ENCODE measurements at regions not wholly inside any gene's neighbourhood (a gene's known extent, or its start where the extent isn't known, plus 50 kb on each side); places are given as distances from the start of the nearest gene placed in this dataset.
"Not testable (repeated sequence)": the region's sequence is repeated elsewhere in the genome, so short reads cannot be mapped to it uniquely, and the experiment has no call there.

DNA sequence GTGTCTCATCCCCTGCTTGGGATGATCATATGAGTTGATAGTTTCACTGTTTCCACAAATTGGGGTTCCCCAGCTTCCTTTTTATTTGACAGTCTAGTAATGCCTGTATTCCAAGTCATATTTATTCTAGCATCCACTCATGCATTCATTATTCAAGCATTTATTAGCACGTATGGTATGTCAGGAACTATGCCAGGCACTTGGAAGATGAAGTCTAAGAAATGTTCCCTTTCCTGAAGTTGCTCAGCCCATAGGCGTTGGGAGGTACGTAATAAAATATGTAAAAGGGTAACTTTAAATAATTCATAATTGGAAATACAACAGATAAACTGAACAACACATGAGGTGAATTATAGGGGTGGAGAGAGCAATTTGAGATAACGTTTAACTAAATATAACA is 338.0 kb upstream of the MAF start:
- no peak for DNase-seq
- Mint-ChIP-seq H3K4me1 (peaks cover 22% of the 10 kb centered on the region), H3K36me3 (ENCODE audit: low read depth) (no peaks in the 10 kb centered on the region), H3K27me3 (ENCODE audit: insufficient read depth) (peaks cover 43% of the 10 kb centered on the region), H3K27ac (no peak overlapping the region), H3K4me3 (no peak overlapping the region), H3K9me3 (no peaks in the 10 kb centered on the region)
- Histone ChIP-seq H3K27ac (ENCODE audit: low read depth, low read length) (no peak overlapping the region), H3K4me3 (ENCODE audit: low read length) (no peak overlapping the region), H3K9me3 (ENCODE audit: control insufficient read depth, low read length) (no peaks in the 10 kb centered on the region), H3K36me3 (ENCODE audit: control insufficient read depth, insufficient read depth, low read length) (no peaks in the 10 kb centered on the region), H3K9ac (ENCODE audit: extremely low read depth, low read length, poor library complexity, severe bottlenecking) (no peak overlapping the region), H3K27me3 (ENCODE audit: control insufficient read depth, insufficient read depth, low read length, poor library complexity, severe bottlenecking) (peaks cover 67% of the 10 kb centered on the region), H3K4me1 (ENCODE audit: control insufficient read depth, insufficient read depth, low read length) (peaks cover 3% of the 10 kb centered on the region)
- TF ChIP-seq, protein P1, sequence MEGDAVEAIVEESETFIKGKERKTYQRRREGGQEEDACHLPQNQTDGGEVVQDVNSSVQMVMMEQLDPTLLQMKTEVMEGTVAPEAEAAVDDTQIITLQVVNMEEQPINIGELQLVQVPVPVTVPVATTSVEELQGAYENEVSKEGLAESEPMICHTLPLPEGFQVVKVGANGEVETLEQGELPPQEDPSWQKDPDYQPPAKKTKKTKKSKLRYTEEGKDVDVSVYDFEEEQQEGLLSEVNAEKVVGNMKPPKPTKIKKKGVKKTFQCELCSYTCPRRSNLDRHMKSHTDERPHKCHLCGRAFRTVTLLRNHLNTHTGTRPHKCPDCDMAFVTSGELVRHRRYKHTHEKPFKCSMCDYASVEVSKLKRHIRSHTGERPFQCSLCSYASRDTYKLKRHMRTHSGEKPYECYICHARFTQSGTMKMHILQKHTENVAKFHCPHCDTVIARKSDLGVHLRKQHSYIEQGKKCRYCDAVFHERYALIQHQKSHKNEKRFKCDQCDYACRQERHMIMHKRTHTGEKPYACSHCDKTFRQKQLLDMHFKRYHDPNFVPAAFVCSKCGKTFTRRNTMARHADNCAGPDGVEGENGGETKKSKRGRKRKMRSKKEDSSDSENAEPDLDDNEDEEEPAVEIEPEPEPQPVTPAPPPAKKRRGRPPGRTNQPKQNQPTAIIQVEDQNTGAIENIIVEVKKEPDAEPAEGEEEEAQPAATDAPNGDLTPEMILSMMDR (conservative IDR thresholded peaks at IDR 0.05), result no peak
- 92% methylated on average over 1 of the region's 4 CpGs; no CpG with 5 or more reads in 1 of the 2 experiments for WGBS, 2 experiments (ENCODE audit: insufficient coverage in 1 of 2, insufficient read length in 1 of 2)

DNA sequence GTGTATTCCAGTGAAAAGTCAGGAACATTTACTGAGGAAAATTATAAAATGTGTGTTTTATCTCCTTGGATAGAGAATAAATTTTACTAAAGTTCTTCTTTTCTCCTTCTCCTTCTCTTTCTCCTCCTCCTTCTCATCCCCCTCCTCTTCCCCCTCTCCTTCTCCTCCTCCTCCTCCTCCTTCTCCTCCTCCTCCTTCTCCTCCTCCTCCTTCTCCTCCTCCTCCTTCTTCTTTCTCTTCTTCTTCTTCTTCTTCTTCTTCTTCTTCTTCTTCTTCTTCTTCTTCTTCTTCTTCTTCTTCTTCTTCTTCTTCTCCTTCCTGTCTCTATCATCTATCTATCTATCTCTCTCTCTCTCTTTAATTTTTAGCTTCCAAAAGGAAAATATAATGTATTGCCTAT is 337.1 kb upstream of the MAF start:
- not testable (repeated sequence) for H3K9me3 ChIP-seq (ENCODE audit: control insufficient read depth, low read length); H3K9ac ChIP-seq (ENCODE audit: extremely low read depth, low read length, poor library complexity, severe bottlenecking); H3K4me1 ChIP-seq (ENCODE audit: control insufficient read depth, insufficient read depth, low read length); H3K36me3 ChIP-seq (ENCODE audit: control insufficient read depth, insufficient read depth, low read length); H3K36me3 Mint-ChIP-seq (ENCODE audit: low read depth); H3K4me3 ChIP-seq (ENCODE audit: low read length); H3K27ac ChIP-seq (ENCODE audit: low read depth, low read length); DNase-seq; H3K9me3 Mint-ChIP-seq; H3K4me3 Mint-ChIP-seq; H3K27ac Mint-ChIP-seq
- H3K4me1 Mint-ChIP-seq, result peaks cover 22% of the 10 kb centered on the region
- H3K27me3 ChIP-seq (ENCODE audit: control insufficient read depth, insufficient read depth, low read length, poor library complexity, severe bottlenecking), result peaks cover 58% of the 10 kb centered on the region
- H3K27me3 Mint-ChIP-seq (ENCODE audit: insufficient read depth), result peaks cover 42% of the 10 kb centered on the region

DNA sequence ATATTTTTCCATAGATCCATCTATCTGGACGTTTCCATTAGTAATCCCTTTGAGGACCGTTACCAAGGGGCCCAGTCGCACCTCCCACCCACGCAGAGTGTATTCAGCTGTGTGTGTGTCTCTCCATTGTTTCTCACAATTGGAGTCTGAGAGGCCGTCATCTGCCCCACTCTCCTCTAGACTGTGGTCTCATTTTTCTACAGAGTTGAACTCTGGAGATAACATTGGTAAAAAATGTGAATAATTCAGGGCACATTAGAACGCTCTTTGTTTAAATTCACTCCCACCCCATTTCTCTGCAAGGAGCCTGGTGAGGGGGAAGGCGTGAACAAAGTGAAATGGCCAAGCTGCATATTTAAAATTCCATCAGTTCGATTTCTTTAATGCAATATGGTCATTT is 333.1 kb upstream of the MAF start:
- Mint-ChIP-seq H3K9me3 (no peaks in the 10 kb centered on the region), H3K4me1 (peaks cover 18% of the 10 kb centered on the region), H3K27me3 (ENCODE audit: insufficient read depth) (peaks cover 29% of the 10 kb centered on the region), H3K27ac (no peak overlapping the region), H3K4me3 (no peak overlapping the region), H3K36me3 (ENCODE audit: low read depth) (no peaks in the 10 kb centered on the region)
- peak overlapping the region; percentile 86 for H3K27ac ChIP-seq (ENCODE audit: low read depth, low read length)
- 69 to 89% methylated on average over 4 to 8 of the region's 8 CpGs for WGBS, 2 experiments (ENCODE audit: insufficient coverage in 1 of 2, insufficient read length in 1 of 2)
- H3K9ac ChIP-seq (ENCODE audit: extremely low read depth, low read length, poor library complexity, severe bottlenecking), result no peak overlapping the region
- H3K9me3 ChIP-seq (ENCODE audit: control insufficient read depth, low read length), result no peaks in the 10 kb centered on the region
- no peak for DNase-seq
- no peak overlapping the region for H3K4me3 ChIP-seq (ENCODE audit: low read length)
- H3K4me1 ChIP-seq (ENCODE audit: control insufficient read depth, insufficient read depth, low read length), result no peaks in the 10 kb centered on the region
- H3K27me3 ChIP-seq (ENCODE audit: control insufficient read depth, insufficient read depth, low read length, poor library complexity, severe bottlenecking), result peaks cover 32% of the 10 kb centered on the region
- no peaks in the 10 kb centered on the region for H3K36me3 ChIP-seq (ENCODE audit: control insufficient read depth, insufficient read depth, low read length)
- TF ChIP-seq, protein P1 (conservative IDR thresholded peaks at IDR 0.05), result no peak

DNA sequence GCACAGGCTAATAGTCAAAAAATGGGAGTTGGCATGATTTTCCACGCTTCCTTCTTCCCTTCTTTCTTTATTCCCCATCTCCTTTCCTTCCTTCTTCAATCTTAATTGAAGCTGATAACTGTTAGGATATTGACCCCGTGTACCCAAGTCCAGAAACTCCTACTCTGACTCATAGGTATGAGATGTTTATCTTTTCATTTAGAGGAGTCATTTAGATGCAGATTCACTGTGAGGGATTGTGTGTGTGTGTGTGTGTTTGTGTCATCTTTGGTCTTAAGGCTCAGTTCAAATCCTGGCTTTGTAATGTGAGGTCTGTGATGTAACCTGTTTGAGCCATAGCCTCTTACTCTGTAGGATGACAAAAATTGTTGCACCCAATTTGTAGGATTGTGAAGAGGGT is 332.0 kb upstream of the MAF start:
- 94% methylated on average over 2 of the region's 2 CpGs; no CpG with 5 or more reads in 1 of the 2 experiments for WGBS, 2 experiments (ENCODE audit: insufficient coverage in 1 of 2, insufficient read length in 1 of 2)
- Histone ChIP-seq H3K9ac (ENCODE audit: extremely low read depth, low read length, poor library complexity, severe bottlenecking) (no peak overlapping the region), H3K9me3 (ENCODE audit: control insufficient read depth, low read length) (no peaks in the 10 kb centered on the region), H3K4me1 (ENCODE audit: control insufficient read depth, insufficient read depth, low read length) (no peaks in the 10 kb centered on the region), H3K4me3 (ENCODE audit: low read length) (no peak overlapping the region), H3K27me3 (ENCODE audit: control insufficient read depth, insufficient read depth, low read length, poor library complexity, severe bottlenecking) (peaks cover 26% of the 10 kb centered on the region), H3K36me3 (ENCODE audit: control insufficient read depth, insufficient read depth, low read length) (no peaks in the 10 kb centered on the region), H3K27ac (ENCODE audit: low read depth, low read length) (no peak overlapping the region)
- no peak overlapping the region for H3K27ac Mint-ChIP-seq
- no peak for DNase-seq
- peaks cover 18% of the 10 kb centered on the region for H3K4me1 Mint-ChIP-seq
- TF ChIP-seq, protein P1 (conservative IDR thresholded peaks at IDR 0.05), result no peak
- H3K36me3 Mint-ChIP-seq (ENCODE audit: low read depth), result no peaks in the 10 kb centered on the region
- no peak overlapping the region for H3K4me3 Mint-ChIP-seq
- H3K27me3 Mint-ChIP-seq (ENCODE audit: insufficient read depth), result peaks cover 20% of the 10 kb centered on the region
- no peaks in the 10 kb centered on the region for H3K9me3 Mint-ChIP-seq
